VCaP (cell line): ENCODE measurements at regions not wholly inside any gene's neighbourhood (a gene's known extent, or its start where the extent isn't known, plus 50 kb on each side); places are given as distances from the start of the nearest gene placed in this dataset.
A peak's percentile ranks its signal among the peaks of the same experiment; 100 is the strongest.

Source experiments
- H3K27ac ChIP-seq: fragments of 450-650 bp; 2 replicates; pipeline ENCODE4 v1.5.1; 2017
- CTCF ChIP-seq: fragments of 450-650 bp; conservative IDR thresholded peaks from 2 replicates; pipeline ENCODE4 v1.5.1; 2017; ENCODE audit warnings: mild to moderate bottlenecking, moderate library complexity

- no peak for TF ChIP-seq CTCF
- no peak overlapping the region for H3K27ac ChIP-seq
Measured at GRCh38 chr7:155360495-155361345, 63.0 kb downstream of the INSIG1 start.

- TF ChIP-seq CTCF, result no peak
- H3K27ac ChIP-seq, result no peak overlapping the region
Measured at GRCh38 chr7:155361346-155361680, 63.6 kb downstream of the INSIG1 start.

- no peak for TF ChIP-seq CTCF
- H3K27ac ChIP-seq, result no peak overlapping the region
Measured at GRCh38 chr7:155361947-155362346, 64.3 kb downstream of the INSIG1 start.

GRCh38 chr7:155362380-155363145, 64.9 kb downstream of the INSIG1 start:
- no peak overlapping the region for H3K27ac ChIP-seq
- no peak for TF ChIP-seq CTCF

GRCh38 chr7:155363146-155363539, 65.5 kb downstream of the INSIG1 start:
- no peak for TF ChIP-seq CTCF
- H3K27ac ChIP-seq, result no peak overlapping the region

- peak; percentile 56 for TF ChIP-seq CTCF
- no peak overlapping the region for H3K27ac ChIP-seq
Measured at GRCh38 chr7:155363852-155364600, 66.3 kb downstream of the INSIG1 start.

GRCh38 chr7:155365146-155365874, 67.6 kb downstream of the INSIG1 start:
- TF ChIP-seq CTCF, result no peak
- H3K27ac ChIP-seq, result no peak overlapping the region
